Esophagus squamous epithelium (tissue), 5 donors: ENCODE measurements at regions not wholly inside any gene's neighbourhood (a gene's known extent, or its start where the extent isn't known, plus 50 kb on each side); places are given as distances from the start of the nearest gene placed in this dataset.

ENCODE experiments used
- DNase-seq: peaks from one replicate; lab custom pipeline; 2025; lab: John Stamatoyannopoulos, UW
- H3K27ac ChIP-seq, 4 donors: fragments of 200-600 bp; sonication (generic); one replicate each; pipeline ENCODE4 v1.5.1; 2016 to 2019; ENCODE audit warnings: mild to moderate bottlenecking in 1 of 4
- H3K27me3 ChIP-seq, 4 donors: fragments of 200-600 bp; sonication (generic); 1 replicate in 3 of 4; 2 replicates in 1 of 4; pipeline versions ENCODE4 v1.5.1 to v1.6.0; 2017 to 2021; ENCODE audit warnings: antibody characterized with exemption in 1 of 4
- H3K36me3 ChIP-seq, 3 donors: fragments of 200-600 bp; sonication (generic); one replicate each; pipeline ENCODE4 v1.5.1; 2016 to 2019
- H3K4me1 ChIP-seq, 3 donors: fragments of 200-600 bp; sonication (generic); one replicate each; pipeline ENCODE4 v1.5.1; 2017 to 2019
- H3K4me3 ChIP-seq, 4 donors: fragments of 200-600 bp; sonication (generic); 1 replicate in 3 of 4; 2 replicates in 1 of 4; pipeline ENCODE4 v1.5.1; 2016 to 2019; ENCODE audit warnings: mild to moderate bottlenecking in 2 of 4, moderate library complexity in 1 of 4
- H3K9me3 ChIP-seq, 3 donors: fragments of 200-600 bp; sonication (generic); one replicate each; pipeline ENCODE4 v1.5.1; 2016 to 2019
- POLR2A ChIP-seq, 4 donors: fragments of 450-650 bp; IDR thresholded peaks; one replicate each; pipeline ENCODE4 v1.6.1; 2017; ENCODE audit warnings: antibody characterized with exemption in 4 of 4, mild to moderate bottlenecking in 4 of 4, moderate library complexity in 3 of 4
- WGBS, 2 donors: methylation state at CpG; one replicate each; pipeline ENCODE4 v1.1.5; 2018; 5-methylcytosine and 5-hydroxymethylcytosine counted together
- intact Hi-C: fragments of 100-400 bp; cut with DNase I; formaldehyde crosslinking; loops from one replicate; pipeline ENCODE4 v1.15.0; 2022
- TF ChIP-seq, protein P1 (sequence below), 6 experiments: fragments of 450-650 bp in 4 of 6; fragments of 200-600 bp in 2 of 6; sonication (generic) in 2 of 6; IDR thresholded peaks; one replicate each; pipeline ENCODE4 v1.5.1; 2016 to 2019; ENCODE audit warnings: antibody characterized with exemption in 6 of 6, mild to moderate bottlenecking in 4 of 6, moderate library complexity in 4 of 6
- donor health status: DM: yes; HTN: yes; CAD: no.

DNA sequence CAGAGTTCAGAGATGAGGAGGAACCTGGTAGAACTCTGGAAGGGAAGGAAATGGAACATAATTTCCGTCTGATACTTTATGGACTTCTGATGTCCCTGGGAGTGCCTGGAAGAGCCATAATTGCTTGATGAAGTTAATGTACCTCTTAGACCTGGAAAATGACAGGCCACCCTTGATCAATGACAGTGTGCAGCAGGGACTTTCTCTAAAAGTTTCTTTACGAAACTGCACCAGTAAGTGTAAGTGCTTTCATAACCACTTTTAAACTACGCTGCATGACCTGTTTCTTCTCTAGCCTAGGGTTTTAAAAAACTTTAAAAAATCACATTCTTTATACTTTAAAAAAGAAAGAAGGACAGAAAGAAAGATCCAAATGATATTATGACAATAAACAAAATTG lies 164.5 kb downstream of the LPIN1 start:
- Histone ChIP-seq H3K9me3 (no peaks in the 10 kb centered on the region), H3K36me3 (no peaks in the 10 kb centered on the region), H3K4me3 (no peak overlapping the region), H3K27ac (no peak overlapping the region), H3K4me1 (no peaks in the 10 kb centered on the region), H3K27me3 (no peaks in the 10 kb centered on the region)
- WGBS, 2 donors, result 84 to 90% methylated on average over 3 of the region's 3 CpGs
- TF ChIP-seq, protein P1, sequence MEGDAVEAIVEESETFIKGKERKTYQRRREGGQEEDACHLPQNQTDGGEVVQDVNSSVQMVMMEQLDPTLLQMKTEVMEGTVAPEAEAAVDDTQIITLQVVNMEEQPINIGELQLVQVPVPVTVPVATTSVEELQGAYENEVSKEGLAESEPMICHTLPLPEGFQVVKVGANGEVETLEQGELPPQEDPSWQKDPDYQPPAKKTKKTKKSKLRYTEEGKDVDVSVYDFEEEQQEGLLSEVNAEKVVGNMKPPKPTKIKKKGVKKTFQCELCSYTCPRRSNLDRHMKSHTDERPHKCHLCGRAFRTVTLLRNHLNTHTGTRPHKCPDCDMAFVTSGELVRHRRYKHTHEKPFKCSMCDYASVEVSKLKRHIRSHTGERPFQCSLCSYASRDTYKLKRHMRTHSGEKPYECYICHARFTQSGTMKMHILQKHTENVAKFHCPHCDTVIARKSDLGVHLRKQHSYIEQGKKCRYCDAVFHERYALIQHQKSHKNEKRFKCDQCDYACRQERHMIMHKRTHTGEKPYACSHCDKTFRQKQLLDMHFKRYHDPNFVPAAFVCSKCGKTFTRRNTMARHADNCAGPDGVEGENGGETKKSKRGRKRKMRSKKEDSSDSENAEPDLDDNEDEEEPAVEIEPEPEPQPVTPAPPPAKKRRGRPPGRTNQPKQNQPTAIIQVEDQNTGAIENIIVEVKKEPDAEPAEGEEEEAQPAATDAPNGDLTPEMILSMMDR (IDR thresholded peaks at IDR 0.05), result no peak
- no peak for TF ChIP-seq POLR2A (IDR thresholded peaks at IDR 0.05)
- DNase-seq, result no peak
- intact Hi-C loops, result no loop called here

DNA sequence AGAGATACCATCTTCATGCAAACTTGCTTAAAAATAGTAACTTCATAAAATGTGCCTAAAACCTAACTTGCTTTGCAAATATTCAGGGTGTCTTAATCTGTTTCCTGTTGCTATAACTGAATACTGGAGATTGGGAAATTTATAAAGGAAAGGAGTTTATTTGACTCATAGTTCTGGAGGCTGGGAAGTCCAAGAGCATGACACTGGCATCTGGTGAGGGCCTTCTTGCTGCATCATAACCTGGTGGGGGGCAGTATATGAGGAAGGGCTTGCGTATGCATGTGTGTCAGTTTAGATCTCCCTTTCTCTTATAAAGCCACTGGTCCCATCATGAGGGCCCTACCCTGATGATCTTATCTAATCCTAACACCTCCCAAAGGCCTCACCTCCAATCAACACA lies 166.5 kb downstream of the LPIN1 start:
- no peaks in the 10 kb centered on the region for H3K27me3 ChIP-seq
- no peaks in the 10 kb centered on the region for H3K36me3 ChIP-seq
- no peaks in the 10 kb centered on the region for H3K4me1 ChIP-seq
- WGBS, 2 donors, result 93 to 100% methylated on average over 1 of the region's 1 CpG
- no peak for DNase-seq
- no peak overlapping the region for H3K27ac ChIP-seq
- intact Hi-C loops, result no loop called here
- no peak for TF ChIP-seq POLR2A (IDR thresholded peaks at IDR 0.05)
- TF ChIP-seq, protein P1 (IDR thresholded peaks at IDR 0.05), result no peak
- no peaks in the 10 kb centered on the region for H3K9me3 ChIP-seq
- no peak overlapping the region for H3K4me3 ChIP-seq

DNA sequence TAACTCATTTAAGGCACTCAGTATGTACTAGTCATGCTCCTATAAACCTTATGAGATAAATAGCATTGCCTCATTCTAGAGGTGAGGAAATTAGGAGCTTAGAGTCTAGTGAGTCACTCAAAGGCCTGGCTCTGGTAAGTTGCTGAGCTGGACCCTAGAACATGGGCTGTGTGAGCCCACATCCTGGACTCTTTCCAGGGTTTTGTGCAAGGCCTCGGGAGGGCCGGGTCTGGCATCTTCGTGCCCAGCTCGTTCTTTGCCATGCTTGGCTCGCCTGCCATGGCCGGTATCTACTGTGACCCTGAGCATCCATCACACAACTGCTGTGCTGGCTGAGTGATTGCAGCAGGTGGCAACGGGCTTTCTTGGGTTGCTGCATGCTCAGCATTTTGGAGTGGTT lies 168.0 kb downstream of the LPIN1 start:
- intact Hi-C loops, result no loop called here
- H3K27ac ChIP-seq, result no peak overlapping the region
- no peak for DNase-seq
- H3K4me3 ChIP-seq, result no peak overlapping the region
- 48 to 60% methylated on average over 1 to 5 of the region's 7 CpGs for WGBS, 2 donors
- no peaks in the 10 kb centered on the region for H3K36me3 ChIP-seq
- TF ChIP-seq, protein P1 (IDR thresholded peaks at IDR 0.05), result no peak
- no peak for TF ChIP-seq POLR2A (IDR thresholded peaks at IDR 0.05)
- H3K27me3 ChIP-seq, result no peaks in the 10 kb centered on the region
- H3K9me3 ChIP-seq, result no peaks in the 10 kb centered on the region
- no peaks in the 10 kb centered on the region for H3K4me1 ChIP-seq

DNA sequence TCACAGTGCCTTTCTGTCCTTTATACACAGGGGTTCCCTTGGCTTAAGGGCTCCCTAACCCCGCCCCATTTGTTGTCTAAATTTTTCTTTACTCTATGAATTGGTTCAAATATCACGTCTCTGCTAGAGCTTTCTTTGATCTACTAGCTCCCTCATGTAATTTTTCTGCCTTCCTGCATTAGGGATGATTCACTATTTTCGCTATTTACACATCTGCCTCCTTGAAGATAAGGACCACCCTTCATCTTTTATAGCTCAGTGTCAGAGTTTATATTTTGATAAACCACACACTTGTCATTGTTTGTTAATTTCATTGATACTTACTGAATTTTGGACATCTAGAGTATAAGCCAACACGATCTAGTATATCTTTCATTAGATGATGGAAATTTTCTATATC lies 169.2 kb downstream of the LPIN1 start:
- Histone ChIP-seq H3K9me3 (no peaks in the 10 kb centered on the region), H3K4me1 (no peaks in the 10 kb centered on the region), H3K4me3 (no peak overlapping the region), H3K36me3 (no peaks in the 10 kb centered on the region), H3K27ac (no peak overlapping the region), H3K27me3 (no peaks in the 10 kb centered on the region)
- intact Hi-C loops, result no loop called here
- TF ChIP-seq POLR2A (IDR thresholded peaks at IDR 0.05), result no peak
- TF ChIP-seq, protein P1 (IDR thresholded peaks at IDR 0.05), result no peak
- WGBS, 2 donors, result 82 to 89% methylated on average over 4 of the region's 4 CpGs
- no peak for DNase-seq

DNA sequence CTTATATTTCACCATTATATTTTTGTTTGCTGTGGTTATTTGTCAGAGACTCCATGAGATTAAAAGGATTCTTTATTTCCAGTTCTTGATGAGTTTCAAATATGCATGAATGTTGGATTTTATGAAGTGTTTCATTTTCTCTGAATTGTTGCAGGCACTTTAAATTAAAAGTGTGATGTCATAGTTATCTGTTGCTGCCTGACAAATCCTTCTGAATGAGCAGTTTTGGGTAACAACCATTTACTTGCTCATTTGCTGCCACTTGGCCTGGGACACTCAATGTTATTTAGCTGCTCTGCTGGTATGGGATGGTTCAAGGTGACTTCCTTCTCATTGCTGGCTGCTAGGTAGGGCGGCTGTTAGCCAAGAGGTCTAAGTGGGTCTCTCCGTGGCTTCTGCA lies 173.5 kb downstream of the LPIN1 start:
- no peaks in the 10 kb centered on the region for H3K4me1 ChIP-seq
- no peak for DNase-seq
- TF ChIP-seq, protein P1 (IDR thresholded peaks at IDR 0.05), result no peak
- TF ChIP-seq POLR2A (IDR thresholded peaks at IDR 0.05), result no peak
- H3K27me3 ChIP-seq, result no peaks in the 10 kb centered on the region
- H3K4me3 ChIP-seq, result no peak overlapping the region
- no peak overlapping the region for H3K27ac ChIP-seq
- intact Hi-C loops, result no loop called here
- 86 to 94% methylated on average over 2 of the region's 2 CpGs for WGBS, 2 donors
- no peaks in the 10 kb centered on the region for H3K9me3 ChIP-seq
- no peaks in the 10 kb centered on the region for H3K36me3 ChIP-seq
